Dedifferentiated amniotic fluid mesenchymal stem cell (primary cell): ENCODE measurements at regions not wholly inside any gene's neighbourhood (a gene's known extent, or its start where the extent isn't known, plus 50 kb on each side); places are given as distances from the start of the nearest gene placed in this dataset.

Source experiments
- DNase-seq: peaks from one replicate; pipeline ENCODE4 v3.0.0-alpha.2; 2016; ENCODE audit errors: extremely low spot score

DNA sequence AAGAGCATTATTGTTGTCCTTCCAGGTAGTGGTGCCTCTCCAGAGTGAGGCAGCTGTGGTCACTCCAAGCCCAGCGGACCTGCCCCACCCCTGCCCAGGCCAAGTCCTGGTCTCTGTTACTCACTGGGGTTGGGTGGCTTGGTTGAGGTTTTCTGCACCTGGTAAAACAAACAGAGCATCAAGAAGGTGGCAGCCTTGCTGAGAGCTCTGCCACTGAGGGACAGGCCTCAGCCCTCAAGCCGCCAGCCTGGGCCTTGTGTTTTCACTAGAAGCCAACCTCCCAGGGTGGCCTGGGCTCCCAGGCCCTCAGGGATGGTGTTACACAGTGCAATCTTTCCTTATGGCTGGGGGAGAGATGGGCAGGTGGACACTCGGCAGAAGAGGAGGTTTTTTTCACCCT lies 182.7 kb downstream of the BCOR start:
- no peak for DNase-seq

DNA sequence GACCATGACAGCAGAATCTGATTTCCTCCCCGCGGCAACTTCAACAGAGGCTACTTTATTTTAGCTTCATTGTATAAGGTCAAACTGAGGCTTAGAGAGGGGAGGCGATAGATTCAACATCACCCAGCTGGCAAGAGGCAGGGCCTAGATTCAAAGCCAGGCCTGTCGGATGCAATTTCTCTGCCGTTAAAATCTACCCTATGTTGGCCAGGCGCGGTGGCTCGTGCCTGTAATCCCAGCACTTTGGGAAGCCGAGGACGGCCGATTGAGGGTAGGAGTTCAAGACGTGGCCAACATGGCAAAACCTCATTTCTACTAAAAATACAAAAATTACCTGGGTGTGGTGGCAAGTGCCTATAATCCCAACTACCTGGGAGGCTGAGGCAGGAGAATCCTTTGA lies 182.2 kb downstream of the BCOR start:
- DNase-seq: no peak

DNA sequence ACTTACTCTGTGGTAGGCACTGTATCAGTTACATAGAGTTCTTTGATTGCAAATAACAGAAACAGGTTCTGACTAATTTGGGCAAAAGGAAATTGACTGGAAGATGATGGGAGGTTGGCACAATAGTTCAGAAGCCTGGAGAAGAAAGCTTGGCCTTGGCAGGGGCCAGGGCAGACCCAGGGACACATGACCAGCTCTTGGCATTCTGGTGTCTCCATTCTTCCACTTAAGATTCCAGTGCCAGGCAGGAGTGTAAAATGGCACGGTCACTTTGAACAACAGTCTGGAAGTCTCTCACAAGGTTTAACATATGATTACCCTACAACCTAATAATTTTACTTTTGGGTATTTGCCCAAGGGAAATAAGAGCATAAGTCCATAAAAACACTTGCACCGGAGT lies 175.9 kb downstream of the BCOR start:
- DNase-seq: no peak

DNA sequence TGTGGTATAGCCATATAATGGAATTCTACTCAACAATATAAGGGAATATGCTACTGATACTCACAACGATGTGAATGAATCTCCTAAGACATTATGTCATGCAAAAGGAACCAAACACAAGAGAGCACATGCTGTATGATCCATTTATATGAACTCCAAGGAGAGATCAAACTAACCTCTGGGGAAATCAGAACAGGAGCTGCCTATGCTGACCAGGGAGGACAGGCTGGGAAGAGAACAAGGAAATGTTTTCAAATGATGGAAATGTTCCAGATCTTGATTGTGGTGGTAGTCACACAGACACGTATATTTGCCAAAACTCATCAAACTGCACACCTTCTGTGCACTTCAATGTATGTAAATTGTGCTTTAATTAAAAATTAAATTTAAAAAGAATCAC lies 175.3 kb downstream of the BCOR start:
- DNase-seq: no peak

DNA sequence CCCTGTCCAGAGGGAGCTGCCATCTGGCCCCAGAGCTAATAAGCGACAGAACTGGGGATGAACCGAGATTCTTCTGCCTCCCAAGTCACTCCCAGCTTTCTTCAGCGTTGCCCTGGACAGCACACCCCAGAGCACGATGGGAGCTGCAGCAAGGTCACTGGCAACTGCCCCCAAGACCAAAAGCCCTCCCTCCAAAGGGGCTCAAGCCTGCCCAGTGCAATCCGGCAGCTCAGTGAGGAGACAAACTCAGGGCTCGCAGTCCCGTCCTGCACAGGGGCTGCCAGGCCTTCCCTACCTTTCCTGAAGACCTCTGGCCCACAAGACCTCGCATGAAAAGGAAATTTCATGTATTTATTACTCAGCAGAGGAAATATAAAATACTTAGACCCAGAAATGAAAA lies 174.8 kb downstream of the BCOR start:
- DNase-seq: no peak

DNA sequence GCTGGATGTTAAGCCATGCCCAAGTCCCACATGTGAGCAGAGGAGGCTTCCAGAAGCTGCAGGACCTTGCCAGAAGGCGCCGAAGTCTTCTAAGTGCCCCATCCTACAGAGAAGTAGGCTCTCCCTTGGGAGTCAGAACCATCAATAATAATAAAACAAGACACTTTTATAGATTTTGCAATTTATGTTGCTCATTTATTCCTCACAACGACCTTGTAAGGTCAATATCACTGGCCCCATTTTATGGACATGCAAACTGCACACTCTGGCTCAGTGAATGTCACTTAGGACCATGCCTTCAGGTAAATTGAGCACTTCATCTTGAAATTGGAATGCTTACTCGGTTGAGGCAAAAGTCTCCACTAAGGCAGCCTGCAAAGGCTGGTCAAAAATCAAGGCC lies 170.4 kb downstream of the BCOR start:
- no peak for DNase-seq

DNA sequence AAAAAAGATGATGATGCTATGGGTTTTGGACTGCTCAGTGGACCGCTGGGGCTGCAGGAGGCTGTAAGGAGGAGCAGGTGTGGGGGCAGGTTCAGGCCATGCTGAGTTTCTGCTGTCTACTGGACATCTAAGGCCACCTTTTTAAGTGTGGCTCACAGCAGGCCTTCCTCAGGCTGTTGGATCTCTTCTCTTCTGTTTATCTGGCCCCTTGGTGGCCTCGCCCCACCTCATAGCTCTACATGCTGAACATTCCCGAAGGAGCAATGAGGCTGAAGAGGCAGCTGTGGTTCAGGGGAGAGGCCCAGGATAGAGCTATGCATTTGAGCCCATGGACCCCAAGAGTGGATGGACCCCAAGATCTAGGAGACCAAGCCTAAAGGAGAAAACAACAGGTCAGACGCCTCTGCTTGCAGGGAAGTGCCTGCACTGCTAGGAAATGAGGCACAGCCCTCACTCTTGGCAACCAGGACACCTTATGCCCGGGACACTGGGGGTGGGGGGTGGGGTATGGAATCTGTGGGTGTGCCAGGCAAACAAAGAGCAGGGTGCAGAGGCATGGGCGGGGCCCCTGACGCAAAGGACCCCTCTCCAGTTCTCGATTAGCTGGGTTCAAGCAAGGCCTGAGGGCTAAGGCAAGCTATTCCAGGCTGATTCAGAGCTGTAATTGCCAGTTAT lies 168.9 kb downstream of the BCOR start:
- DNase-seq: no peak

DNA sequence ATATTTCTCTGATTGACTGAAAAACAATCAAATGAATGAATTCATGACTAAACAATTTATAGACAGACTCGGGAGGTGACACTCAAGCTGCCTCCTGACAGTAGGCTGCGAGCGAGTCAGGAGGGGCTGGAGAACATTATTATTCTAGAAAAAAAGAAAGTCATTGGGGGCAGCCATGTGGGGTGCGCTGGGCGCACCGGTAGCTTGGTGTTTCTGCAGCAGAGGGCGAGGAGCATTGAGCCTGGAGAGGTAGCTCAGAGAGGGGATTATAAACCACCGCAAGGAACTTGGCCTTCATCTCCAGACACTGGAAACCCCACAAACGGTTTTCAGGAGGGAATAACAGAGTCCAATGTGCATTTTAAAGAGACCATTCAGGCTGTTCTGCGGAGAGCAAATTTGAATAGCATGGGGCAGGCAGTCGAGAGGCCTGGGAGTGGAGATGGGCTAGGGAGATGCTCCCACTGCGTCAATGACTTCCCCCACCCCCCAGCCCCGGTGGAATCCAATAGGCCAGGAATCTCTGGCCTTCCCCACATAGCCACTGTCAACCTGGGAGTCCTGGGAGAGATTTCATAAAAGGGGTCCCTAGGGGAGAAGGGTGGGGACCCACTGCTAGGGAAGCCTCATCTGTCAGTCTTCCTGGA lies 168.3 kb downstream of the BCOR start:
- no peak for DNase-seq

DNA sequence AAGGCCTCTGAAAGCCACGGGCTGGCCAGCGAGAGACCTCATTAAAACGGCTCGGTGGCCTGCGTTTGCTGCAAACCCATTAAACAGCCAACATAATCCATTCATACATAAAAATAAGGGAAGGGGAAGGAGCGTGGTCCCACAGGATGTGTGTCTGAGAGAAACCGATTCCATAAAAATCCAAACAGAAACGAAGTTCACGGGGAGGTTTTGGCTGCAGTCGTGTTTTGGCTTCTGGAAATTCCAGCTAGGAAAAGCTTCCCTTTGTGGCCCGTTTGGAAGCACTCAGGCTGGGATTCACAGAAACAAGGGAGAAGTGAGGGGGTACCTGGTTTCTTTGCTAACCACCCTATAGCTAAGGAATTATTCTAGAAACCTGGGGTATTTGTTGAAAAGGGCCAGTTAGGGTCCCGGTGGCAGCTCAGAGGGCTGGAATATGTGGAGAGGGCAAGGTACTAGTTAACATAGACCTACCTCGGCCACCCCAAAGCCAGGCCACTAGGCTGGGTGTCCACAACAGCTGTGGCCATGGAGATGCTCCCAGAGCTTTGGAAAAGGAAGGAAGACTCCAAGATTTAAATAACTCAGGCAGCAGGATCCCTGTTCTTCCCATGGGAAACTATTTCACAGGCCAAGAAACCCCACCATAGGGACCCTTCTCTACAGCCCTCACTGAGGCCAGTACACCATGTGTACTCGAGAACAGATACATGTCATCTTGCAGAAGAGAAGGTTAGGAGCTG lies 166.8 kb downstream of the BCOR start:
- no peak for DNase-seq

DNA sequence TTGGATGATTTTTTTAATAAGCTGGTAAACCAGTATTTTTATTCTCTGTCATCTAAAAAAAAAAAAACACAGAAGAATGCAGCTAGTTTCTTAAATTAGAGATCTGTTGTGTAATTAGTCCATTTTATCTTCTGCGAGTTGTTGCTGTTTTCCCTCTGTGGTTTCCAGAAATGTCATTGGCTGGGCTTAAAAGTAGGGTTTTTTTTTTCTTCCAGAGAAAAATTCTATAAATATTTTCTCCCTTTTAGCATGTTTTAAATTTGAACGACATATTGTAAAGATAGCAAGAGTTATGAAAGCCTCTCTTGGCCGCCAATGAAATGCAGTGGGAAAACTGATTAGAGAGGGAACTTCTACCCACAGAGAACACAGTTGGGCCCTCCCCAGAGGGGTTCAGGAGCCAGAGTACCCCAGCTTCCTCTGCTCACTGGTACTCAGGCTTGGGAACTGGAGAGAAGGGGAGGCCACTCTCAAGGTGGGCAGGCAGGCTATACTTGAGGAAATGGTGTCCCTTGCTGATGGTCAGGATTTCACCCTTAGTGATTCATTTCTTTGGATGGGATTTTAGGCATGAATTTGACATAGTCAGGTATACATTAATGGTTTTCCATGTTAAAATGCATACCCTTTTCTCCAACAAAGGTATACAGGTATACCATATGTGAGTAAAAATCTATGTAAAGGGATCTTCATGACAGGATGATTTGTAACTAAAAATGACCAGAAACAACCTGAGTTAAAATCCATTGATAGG lies 166.1 kb downstream of the BCOR start:
- DNase-seq: no peak

DNA sequence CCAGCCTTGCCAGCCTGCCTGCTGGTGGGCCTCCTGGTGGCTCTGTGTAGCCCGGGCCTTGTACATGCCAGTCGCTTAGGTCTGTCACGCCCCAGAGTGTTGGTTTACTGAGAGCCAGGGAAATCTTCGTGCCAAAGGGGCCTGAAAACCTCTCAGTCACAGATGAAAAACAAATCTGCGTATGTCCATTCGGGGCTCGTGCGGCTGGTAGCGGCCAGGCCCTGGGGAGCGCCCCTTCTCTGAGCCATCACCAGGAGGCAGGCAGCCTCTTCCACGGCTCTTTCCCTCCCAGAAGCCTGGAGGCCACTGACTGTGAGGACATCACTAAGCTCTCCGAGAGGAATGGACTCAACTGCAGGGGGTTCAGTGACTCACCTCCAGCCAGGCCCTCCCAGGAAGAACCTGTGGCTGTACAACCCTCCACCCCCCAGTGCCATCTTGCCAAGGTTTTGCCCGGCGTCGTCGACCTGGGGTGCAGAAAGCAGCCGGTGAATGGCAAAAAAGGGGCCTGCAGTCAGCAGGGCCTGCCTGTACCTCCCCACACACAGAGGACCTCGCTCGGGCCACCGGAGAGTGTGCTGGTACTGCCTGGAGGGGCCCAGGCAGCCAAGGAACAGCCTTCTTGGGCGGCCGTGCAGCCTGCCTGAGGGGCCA lies 162.2 kb downstream of the BCOR start:
- no peak for DNase-seq

DNA sequence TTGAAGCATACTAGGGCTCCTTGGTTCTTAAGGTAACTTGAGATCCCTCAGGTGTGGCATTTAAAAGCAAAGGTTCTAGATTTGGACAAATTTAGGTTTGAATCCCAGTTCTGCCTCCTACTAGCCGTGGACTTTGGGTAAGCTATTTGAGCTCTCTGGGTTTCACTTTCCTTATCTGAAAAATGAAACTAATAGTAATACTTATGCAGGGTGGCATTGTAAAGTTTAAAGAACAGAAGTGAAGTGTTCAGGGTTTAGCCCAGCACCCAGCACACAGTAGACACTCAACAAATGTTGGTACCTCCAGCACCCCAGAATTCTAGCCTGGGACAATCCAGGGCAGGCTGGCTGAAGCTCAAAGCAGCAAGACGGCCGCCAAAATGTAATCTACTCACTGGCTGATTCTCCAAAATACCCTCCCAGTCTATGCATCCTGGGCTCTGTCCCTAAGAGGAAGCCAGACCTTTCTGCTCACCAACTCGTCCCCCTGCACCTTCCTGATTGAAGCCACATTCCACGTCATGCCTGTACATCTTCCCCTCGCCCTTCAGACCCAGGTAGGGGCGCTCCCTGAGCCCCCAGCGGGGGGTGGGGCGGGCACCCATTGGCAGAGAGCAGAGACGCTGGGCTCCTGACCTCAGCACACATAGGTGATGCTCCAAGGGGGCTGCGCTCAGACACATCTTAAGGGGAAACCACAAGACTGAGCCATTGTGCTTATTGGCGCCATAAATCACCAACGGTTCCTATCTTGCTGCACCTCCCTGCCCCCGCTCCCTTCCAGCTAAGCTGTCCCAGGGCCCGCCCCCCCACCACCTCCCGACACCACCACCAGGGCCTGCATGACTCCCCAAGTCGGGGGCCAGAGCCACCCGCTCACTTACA lies 160.6 kb downstream of the BCOR start:
- no peak for DNase-seq

DNA sequence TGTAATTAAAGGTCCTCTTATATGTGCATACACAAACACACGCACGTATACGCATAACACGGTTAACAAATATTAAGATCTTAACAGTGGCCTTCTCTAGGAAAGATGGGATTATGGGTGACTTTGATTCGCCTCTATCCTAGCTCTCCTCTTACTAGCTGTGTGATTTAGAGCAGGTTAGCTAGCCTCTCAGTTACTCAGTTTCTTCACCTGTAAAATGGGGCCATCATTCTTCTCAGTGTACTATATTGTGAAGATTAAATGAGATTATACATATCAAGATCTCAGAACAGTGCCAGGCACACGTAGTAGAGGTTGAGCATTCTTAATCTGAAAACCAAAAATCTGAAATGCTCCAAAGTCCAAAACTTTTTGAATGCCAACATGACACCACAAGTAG lies 159.3 kb downstream of the BCOR start:
- no peak for DNase-seq

DNA sequence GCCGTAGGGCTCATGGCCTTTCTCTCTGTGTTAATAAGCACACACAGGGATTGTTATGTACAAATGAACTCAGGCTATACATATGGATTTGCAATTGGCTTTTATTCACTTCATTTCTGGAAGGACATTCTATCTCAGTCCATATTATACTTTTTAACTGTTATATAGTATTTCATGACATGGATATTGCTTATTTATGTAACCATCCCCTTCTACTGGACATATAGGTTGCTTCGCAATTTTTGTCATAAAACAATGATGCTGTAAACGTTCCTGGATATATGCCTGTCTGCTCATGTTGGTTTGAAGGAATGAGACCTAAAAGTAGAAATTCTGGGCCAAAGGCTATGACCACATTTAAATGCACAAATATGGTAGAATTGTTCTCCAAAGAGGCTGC lies 158.1 kb downstream of the BCOR start:
- no peak for DNase-seq

DNA sequence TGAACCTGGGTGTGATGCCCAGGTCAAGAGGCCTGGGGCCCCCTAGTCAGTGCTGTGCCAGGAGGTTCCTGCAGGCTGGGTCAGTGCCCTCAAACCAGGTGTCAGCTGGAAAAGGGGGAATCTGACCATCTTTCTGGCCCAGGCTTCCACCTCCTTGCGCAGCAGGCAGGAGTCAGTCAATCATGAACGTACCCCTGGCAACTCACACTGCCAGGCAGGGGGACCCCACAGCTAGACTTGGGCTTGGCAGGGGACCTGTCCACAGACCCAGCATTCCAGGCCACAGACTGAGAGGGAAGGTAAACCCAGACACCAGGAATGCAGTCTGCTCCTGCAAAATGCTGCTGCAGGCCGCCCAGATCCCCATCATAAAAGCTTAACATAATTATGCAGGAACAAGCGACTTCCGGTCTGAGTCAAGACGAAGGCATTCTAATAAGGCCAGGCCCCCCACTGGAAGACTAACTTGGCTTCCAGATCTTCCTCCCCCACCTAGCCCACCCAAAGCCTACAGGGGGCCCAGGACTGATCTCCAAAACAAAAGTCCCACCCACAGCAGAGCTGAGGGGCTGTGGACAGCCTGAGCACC lies 156.3 kb downstream of the BCOR start:
- no peak for DNase-seq

DNA sequence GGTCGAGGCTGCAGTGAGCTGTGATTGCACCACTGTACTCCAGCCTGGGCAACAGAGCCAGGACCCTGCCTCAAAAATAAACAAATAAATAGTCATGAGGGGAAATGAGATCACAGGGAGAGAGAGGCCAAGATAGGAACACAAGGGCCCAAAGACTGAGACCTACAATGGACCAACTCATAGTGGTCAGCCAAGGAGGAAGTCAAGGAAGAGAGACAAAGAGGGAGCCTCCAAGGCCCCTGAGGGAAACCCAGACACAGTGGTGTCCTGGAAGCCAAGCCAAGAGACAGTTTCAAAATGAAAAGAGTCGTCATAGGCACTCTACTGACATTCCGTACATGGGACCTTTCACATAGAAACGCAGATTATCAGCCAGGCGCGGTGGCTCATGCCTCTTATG lies 153.3 kb downstream of the BCOR start:
- no peak for DNase-seq

DNA sequence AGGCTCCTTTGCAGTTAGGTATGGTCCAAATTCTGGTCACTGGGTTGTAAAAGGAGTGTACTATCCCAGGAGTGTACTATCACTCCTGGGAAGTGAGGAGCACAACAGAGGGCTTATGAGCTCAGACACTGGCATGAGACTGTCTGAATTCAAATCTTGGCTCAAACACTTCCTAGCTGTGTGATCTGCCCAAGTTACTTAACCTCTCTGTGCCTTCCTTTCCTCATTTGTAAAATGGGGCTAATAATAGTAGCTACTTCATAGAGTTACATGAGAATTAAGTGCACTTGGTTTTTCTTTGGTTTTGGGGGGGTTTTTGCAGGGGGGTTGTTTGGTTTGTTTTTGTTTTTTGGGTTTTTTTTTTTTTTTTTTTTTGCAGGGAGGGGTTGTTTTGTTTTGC lies 152.0 kb downstream of the BCOR start:
- no peak for DNase-seq

DNA sequence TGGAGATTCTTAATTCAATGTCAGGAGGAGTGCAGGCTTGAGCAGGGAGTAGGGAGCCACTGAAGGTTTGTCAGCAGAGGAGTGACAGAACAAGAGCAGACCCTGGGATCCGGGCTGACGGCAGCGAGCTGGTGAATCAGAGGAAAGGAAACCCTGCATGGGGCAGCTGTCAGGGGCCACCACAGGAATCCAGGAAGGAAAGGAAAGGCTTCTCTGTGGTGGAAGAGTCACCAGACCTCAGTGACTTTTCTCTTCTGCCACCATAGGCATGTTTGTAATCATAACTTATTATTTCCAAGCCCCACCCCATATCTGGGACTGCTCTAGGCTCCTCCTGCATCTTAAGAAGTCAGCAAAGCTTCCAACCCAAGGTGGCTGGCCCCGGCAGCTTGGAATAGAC lies 150.9 kb downstream of the BCOR start:
- DNase-seq: no peak

DNA sequence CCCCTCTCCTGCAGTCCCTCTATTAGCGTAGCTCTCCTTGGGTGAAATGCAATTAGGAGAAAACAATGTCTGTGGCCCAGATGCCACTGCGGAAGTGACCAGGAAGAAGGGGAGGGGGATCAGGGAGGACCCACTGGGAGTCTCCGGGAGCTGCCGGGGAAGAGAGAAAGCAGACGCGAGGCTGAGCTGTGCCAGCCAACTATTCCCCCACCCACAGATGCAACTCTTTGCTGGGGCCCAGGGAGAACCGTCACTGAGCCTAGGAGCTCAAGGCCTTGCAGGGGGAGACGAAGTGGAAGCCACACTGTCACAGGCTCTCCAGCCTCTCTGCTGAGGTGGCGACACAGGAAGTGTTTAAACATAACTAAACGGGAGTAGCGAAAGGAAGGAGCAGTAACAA lies 149.2 kb downstream of the BCOR start:
- DNase-seq: no peak

DNA sequence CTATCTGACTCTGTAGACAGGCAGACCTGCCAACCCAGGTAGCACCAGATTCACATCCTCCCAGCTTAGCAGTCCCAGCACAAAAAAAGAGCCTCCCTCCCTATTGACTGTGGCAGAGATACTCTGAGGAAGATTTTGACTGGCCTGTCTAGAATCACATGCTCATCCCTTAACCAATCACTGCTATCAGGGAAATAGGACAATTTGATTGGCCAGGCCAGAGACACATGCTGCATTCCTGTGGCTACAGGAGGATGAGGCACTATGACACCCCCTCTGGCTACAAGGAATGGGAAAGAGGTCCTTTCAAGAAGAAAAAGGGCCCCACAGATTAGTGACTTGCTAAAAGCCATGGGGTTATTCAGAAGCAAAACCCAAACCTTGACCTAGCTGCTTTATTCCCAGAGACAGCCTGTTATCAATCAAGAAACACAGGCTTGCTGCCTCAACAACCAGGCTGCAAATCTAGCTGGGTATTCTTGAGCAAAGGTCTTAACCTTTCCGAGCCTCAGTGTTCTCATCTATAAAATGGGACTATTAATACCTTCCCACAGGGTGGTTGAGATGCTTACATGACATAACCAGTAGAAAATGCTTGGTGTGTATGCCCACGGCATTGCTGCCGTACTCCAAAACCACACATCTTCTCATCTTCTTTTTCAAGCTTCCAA lies 147.6 kb downstream of the BCOR start:
- DNase-seq: no peak
